Keratinocyte (primary cell): ENCODE measurements at regions not wholly inside any gene's neighbourhood (a gene's known extent, or its start where the extent isn't known, plus 50 kb on each side); places are given as distances from the start of the nearest gene placed in this dataset.

Experiments used
- DNase-seq: peaks from one replicate; pipeline ENCODE4 v3.0.0-alpha.2; 2011; ENCODE audit warnings: low read depth, missing footprints, low spot score
- FAIRE-seq: peaks from 2 replicates; lab custom pipeline; 2011; peaks lifted over from hg19 to GRCh38; lab: Jason Lieb, UNC
- H2AFZ ChIP-seq: 2 replicates; pipeline ENCODE4 v1.6.0; 2012; ENCODE audit warnings: low read length, control low read depth, inconsistent platforms; ENCODE audit not compliant: control insufficient read depth
- H3K27ac ChIP-seq: 2 replicates; pipeline ENCODE4 v1.5.1; 2011; ENCODE audit warnings: low read length; ENCODE audit not compliant: control insufficient read depth, insufficient read depth
- H3K27me3 ChIP-seq: 3 replicates; pipeline ENCODE4 v1.6.0; 2011; ENCODE audit warnings: low read length; ENCODE audit not compliant: control insufficient read depth, insufficient read depth; ENCODE audit errors: extremely low read depth
- H3K36me3 ChIP-seq, 2 experiments: 2 replicates in 1 of 2; 3 replicates in 1 of 2; pipeline ENCODE4 v1.5.1; 2011; ENCODE audit warnings: low read length in 2 of 2, mild to moderate bottlenecking in 1 of 2; ENCODE audit not compliant: control insufficient read depth in 2 of 2, insufficient read depth in 2 of 2; ENCODE audit errors: extremely low read depth in 1 of 2
- H3K4me1 ChIP-seq: 3 replicates; pipeline ENCODE4 v1.5.1; 2011; ENCODE audit warnings: low read length; ENCODE audit not compliant: control insufficient read depth, insufficient read depth; ENCODE audit errors: extremely low read depth
- H3K4me2 ChIP-seq: 3 replicates; pipeline ENCODE4 v1.6.0; 2011; ENCODE audit warnings: low read depth, low read length; ENCODE audit not compliant: control insufficient read depth, insufficient read depth; ENCODE audit errors: extremely low read depth
- H3K4me3 ChIP-seq, 3 experiments: fragments of 200-600 bp in 1 of 3; sonication (generic) in 1 of 3; 2 replicates in 2 of 3; 3 replicates in 1 of 3; pipeline ENCODE4 v1.5.1; 2011 to 2016; ENCODE audit warnings: low read length in 3 of 3, mild to moderate bottlenecking in 3 of 3, control low read depth in 2 of 3, inconsistent platforms in 1 of 3, low read depth in 1 of 3, mixed read lengths in 1 of 3, mixed run types in 1 of 3, moderate library complexity in 1 of 3; ENCODE audit not compliant: control insufficient read depth in 2 of 3, insufficient read depth in 2 of 3; ENCODE audit errors: extremely low read depth in 1 of 3
- H3K79me2 ChIP-seq: 2 replicates; pipeline ENCODE4 v1.6.0; 2012; ENCODE audit warnings: low read length; ENCODE audit not compliant: control insufficient read depth, insufficient read depth
- H3K9ac ChIP-seq: 3 replicates; pipeline ENCODE4 v1.6.0; 2011; ENCODE audit warnings: low read length; ENCODE audit not compliant: control insufficient read depth, insufficient read depth; ENCODE audit errors: extremely low read depth
- H3K9me1 ChIP-seq: 3 replicates; pipeline ENCODE4 v1.6.0; 2011; ENCODE audit warnings: low read length; ENCODE audit not compliant: control insufficient read depth, insufficient read depth; ENCODE audit errors: extremely low read depth
- H3K9me3 ChIP-seq: 2 replicates; pipeline ENCODE4 v1.5.1; 2012; ENCODE audit warnings: low read depth, low read length; ENCODE audit not compliant: control insufficient read depth
- H4K20me1 ChIP-seq: 3 replicates; pipeline ENCODE4 v1.6.0; 2011; ENCODE audit warnings: low read length; ENCODE audit not compliant: control insufficient read depth, insufficient read depth; ENCODE audit errors: extremely low read depth
- CTCF ChIP-seq, 3 experiments: IDR thresholded peaks in 1 of 3; conservative IDR thresholded peaks in 1 of 3; optimal IDR thresholded peaks in 1 of 3; 2 replicates in 2 of 3; 3 replicates in 1 of 3; pipeline versions ENCODE3 to v1.5.1; 2011; ENCODE audit warnings: low read length in 3 of 3, mild to moderate bottlenecking in 3 of 3, moderate library complexity in 2 of 3, control low read depth in 1 of 3, inconsistent platforms in 1 of 3; ENCODE audit not compliant: insufficient read depth in 2 of 3; ENCODE audit errors: extremely low read depth in 1 of 3
- EZH2 ChIP-seq: IDR thresholded peaks from one replicate; pipeline ENCODE4 v1.6.1; 2012; ENCODE audit warnings: inconsistent platforms, mild to moderate bottlenecking, low read length, moderate library complexity
- dilution Hi-C: fragments of 300-500 bp; cut with MboI; formaldehyde crosslinking; loops from one replicate; pipeline ENCODE4 v1.7.0; 2020; ENCODE audit warnings: low sequenced_read_pairs; ENCODE audit not compliant: extremely low pct_ligation_motif_present

GRCh38 chr13:105058517-105058916 lies 1476.9 kb downstream of the EFNB2 start:
- no peaks in the 10 kb centered on the region for H3K27me3 ChIP-seq

DNA sequence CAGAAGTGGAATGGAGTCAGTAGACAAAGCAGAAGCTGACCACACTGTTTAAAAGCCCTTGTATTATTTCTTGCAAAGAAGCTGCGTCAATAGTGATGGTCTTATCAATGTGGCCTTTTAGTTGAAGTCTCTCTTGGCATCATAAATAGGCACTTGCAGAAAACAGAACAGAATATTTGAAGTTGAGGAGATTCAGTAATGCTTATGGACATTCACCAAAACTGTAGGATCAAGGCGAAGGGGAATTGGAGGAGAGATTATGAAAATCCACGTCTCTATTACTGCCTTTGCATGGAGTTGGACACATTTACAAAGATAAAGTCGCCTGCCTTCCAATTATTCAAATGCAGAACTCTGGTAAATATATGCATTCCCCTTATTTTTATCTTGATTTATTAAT lies 1482.8 kb downstream of the EFNB2 start:
- no peak for FAIRE-seq
- TF ChIP-seq EZH2, result no peak
- TF ChIP-seq CTCF (optimal IDR thresholded peaks at IDR 0.05 in 1 of 3, IDR thresholded peaks at IDR 0.05 in 1 of 3, conservative IDR thresholded peaks at IDR 0.05 in 1 of 3; ENCODE audit: extremely low read depth in 1 of 3, insufficient read depth in 2 of 3, low read length in 3 of 3), result no peak

More at GRCh38 chr13:105058517-105058916, 1476.9 kb downstream of the EFNB2 start:
- no peak for TF ChIP-seq CTCF (optimal IDR thresholded peaks at IDR 0.05 in 1 of 3, IDR thresholded peaks at IDR 0.05 in 1 of 3, conservative IDR thresholded peaks at IDR 0.05 in 1 of 3; ENCODE audit: extremely low read depth in 1 of 3, insufficient read depth in 2 of 3, low read length in 3 of 3)
- no peak for TF ChIP-seq EZH2
- dilution Hi-C loops, result no loop called here
- H3K4me1 ChIP-seq, result no peaks in the 10 kb centered on the region
- no peaks in the 10 kb centered on the region for H3K9me3 ChIP-seq
- H3K9me1 ChIP-seq, result no peaks in the 10 kb centered on the region
- H3K4me2 ChIP-seq, result no peak overlapping the region
- H3K4me3 ChIP-seq, result no peak overlapping the region
- no peaks in the 10 kb centered on the region for H4K20me1 ChIP-seq
- no peak for FAIRE-seq
- H3K36me3 ChIP-seq, result no peaks in the 10 kb centered on the region
- no peak overlapping the region for H3K27ac ChIP-seq
- no peaks in the 10 kb centered on the region for H3K79me2 ChIP-seq
- no peak overlapping the region for H2AFZ ChIP-seq
- no peak for DNase-seq
- H3K9ac ChIP-seq, result no peak overlapping the region

More for the DNA sequence above, 1482.8 kb downstream of the EFNB2 start:
- no peak overlapping the region for H3K4me3 ChIP-seq
- no peaks in the 10 kb centered on the region for H3K4me1 ChIP-seq
- H3K79me2 ChIP-seq, result no peaks in the 10 kb centered on the region
- dilution Hi-C loops, result no loop called here
- H3K27me3 ChIP-seq, result no peaks in the 10 kb centered on the region
- H3K27ac ChIP-seq, result no peak overlapping the region
- H4K20me1 ChIP-seq, result no peaks in the 10 kb centered on the region
- DNase-seq, result no peak
- no peaks in the 10 kb centered on the region for H3K9me1 ChIP-seq
- no peaks in the 10 kb centered on the region for H3K9me3 ChIP-seq
- H2AFZ ChIP-seq, result no peak overlapping the region
- no peak overlapping the region for H3K9ac ChIP-seq
- H3K4me2 ChIP-seq, result no peak overlapping the region
- no peaks in the 10 kb centered on the region for H3K36me3 ChIP-seq
